WTC11 (cell line): ENCODE measurements at regions not wholly inside any gene's neighbourhood (a gene's known extent, or its start where the extent isn't known, plus 50 kb on each side); places are given as distances from the start of the nearest gene placed in this dataset.

ENCODE experiments used
- ATAC-seq: fragments of 200-7000 bp; cut with Tn5 transposase; 2 replicates; pipeline ENCODE4 v1.10.0; 2021; ENCODE audit warnings: mild to moderate bottlenecking, moderate library complexity
- CTCF ChIA-PET: fragments of 300-600 bp; sonication (Branson Sonifier 250); formaldehyde crosslinking; loops from one replicate; lab custom pipeline; 2021; ENCODE audit warnings: antibody characterized with exemption; lab: Charles Lee
- POLR2A ChIA-PET: fragments of 350-600 bp; sonication (Branson Sonifier 250); formaldehyde crosslinking; loops from one replicate; lab custom pipeline; 2021; ENCODE audit warnings: antibody characterized with exemption; lab: Charles Lee
- DNase-seq: peaks from one replicate; pipeline ENCODE4 v3.0.0; 2021; ENCODE audit warnings: low spot score
- H3K27ac Mint-ChIP-seq: 2 replicates; pipeline ENCODE4 v1.8.0; 2021; ENCODE audit warnings: mixed read lengths
- H3K27me3 Mint-ChIP-seq: 2 replicates; pipeline ENCODE4 v1.8.0; 2021; ENCODE audit warnings: low read depth, mild to moderate bottlenecking, moderate library complexity, mixed read lengths
- H3K36me3 Mint-ChIP-seq: 2 replicates; pipeline ENCODE4 v1.8.0; 2021; ENCODE audit warnings: mixed read lengths
- H3K4me1 Mint-ChIP-seq: 2 replicates; pipeline ENCODE4 v1.8.0; 2022; ENCODE audit warnings: mixed read lengths
- H3K4me3 Mint-ChIP-seq: 2 replicates; pipeline ENCODE4 v1.8.0; 2021; ENCODE audit warnings: mild to moderate bottlenecking, moderate library complexity, mixed read lengths
- H3K9me3 Mint-ChIP-seq: 2 replicates; pipeline ENCODE4 v1.8.0; 2021; ENCODE audit warnings: mixed read lengths
- CREB1 ChIP-seq: sonication (generic); formaldehyde crosslinking; IDR thresholded peaks from 2 replicates; pipeline ENCODE4 v1.8.0; 2023; ENCODE audit warnings: mild to moderate bottlenecking, missing genetic modification reagents
- ELF4 ChIP-seq: sonication (generic); formaldehyde crosslinking; IDR thresholded peaks from 2 replicates; pipeline ENCODE4 v1.8.1; 2022; ENCODE audit warnings: low read depth, mild to moderate bottlenecking, moderate library complexity, missing genetic modification reagents
- FOXJ3 ChIP-seq: sonication (generic); formaldehyde crosslinking; IDR thresholded peaks from 2 replicates; pipeline ENCODE4 v1.9.0; 2021; ENCODE audit warnings: missing genetic modification reagents, mild to moderate bottlenecking, borderline replicate concordance
- GRHL2 ChIP-seq: fragments of 250-450 bp; sonication (Bioruptor Pico); IDR thresholded peaks from 2 replicates; pipeline ENCODE4 v1.8.0; 2022; ENCODE audit warnings: mild to moderate bottlenecking, moderate library complexity; ENCODE audit not compliant: insufficient replicate concordance, severe bottlenecking
- IRF1 ChIP-seq: sonication (generic); formaldehyde crosslinking; IDR thresholded peaks from 2 replicates; pipeline ENCODE4 v1.8.0; 2023; ENCODE audit warnings: missing genetic modification reagents
- IRF2 ChIP-seq: sonication (generic); formaldehyde crosslinking; IDR thresholded peaks from 2 replicates; pipeline ENCODE4 v1.8.0; 2022; ENCODE audit warnings: low read depth, missing genetic modification reagents, borderline replicate concordance
- MAX ChIP-seq: sonication (generic); formaldehyde crosslinking; IDR thresholded peaks from 2 replicates; pipeline ENCODE4 v1.8.0; 2022; ENCODE audit warnings: mild to moderate bottlenecking, missing genetic modification reagents
- MLX ChIP-seq: sonication (generic); formaldehyde crosslinking; IDR thresholded peaks from 2 replicates; pipeline ENCODE4 v1.8.1; 2023; ENCODE audit warnings: mild to moderate bottlenecking, missing genetic modification reagents, moderate library complexity
- MXD4 ChIP-seq: fragments of 250-450 bp; sonication (Bioruptor Pico); IDR thresholded peaks from 2 replicates; pipeline ENCODE4 v1.8.0; 2021; ENCODE audit warnings: mild to moderate bottlenecking, moderate library complexity, borderline replicate concordance
- MYBL2 ChIP-seq: sonication (generic); formaldehyde crosslinking; IDR thresholded peaks from 2 replicates; pipeline ENCODE4 v1.8.1; 2023; ENCODE audit warnings: mild to moderate bottlenecking, moderate library complexity, missing genetic modification reagents
- NR1H2 ChIP-seq: sonication (generic); formaldehyde crosslinking; IDR thresholded peaks from 2 replicates; pipeline ENCODE4 v1.9.0; 2021; ENCODE audit warnings: mild to moderate bottlenecking, moderate library complexity, missing genetic modification reagents
- NR2C2 ChIP-seq: sonication (generic); formaldehyde crosslinking; IDR thresholded peaks from 2 replicates; pipeline ENCODE4 v1.8.0; 2022; ENCODE audit warnings: mild to moderate bottlenecking, missing genetic modification reagents
- USF2 ChIP-seq: sonication (generic); formaldehyde crosslinking; IDR thresholded peaks from 2 replicates; pipeline ENCODE4 v1.8.1; 2023; ENCODE audit warnings: mild to moderate bottlenecking, missing genetic modification reagents, moderate library complexity
- ZBTB21 ChIP-seq: sonication (generic); formaldehyde crosslinking; IDR thresholded peaks from 2 replicates; pipeline ENCODE4 v1.8.1; 2023; ENCODE audit warnings: mild to moderate bottlenecking, missing genetic modification reagents, borderline replicate concordance
- ZNF138 ChIP-seq: sonication (generic); formaldehyde crosslinking; conservative IDR thresholded peaks from 2 replicates; pipeline ENCODE4 v1.8.1; 2022; ENCODE audit warnings: mild to moderate bottlenecking, moderate library complexity, missing genetic modification reagents
- ZNF263 ChIP-seq: sonication (generic); formaldehyde crosslinking; IDR thresholded peaks from 2 replicates; pipeline ENCODE4 v1.8.1; 2022; ENCODE audit warnings: low read depth, mild to moderate bottlenecking, moderate library complexity, missing genetic modification reagents
- ZNF396 ChIP-seq: fragments of 250-450 bp; sonication (Bioruptor Pico); IDR thresholded peaks from 2 replicates; pipeline ENCODE4 v1.8.0; 2021; ENCODE audit warnings: mild to moderate bottlenecking, moderate library complexity, borderline replicate concordance
- ZNF532 ChIP-seq: fragments of 250-450 bp; sonication (Bioruptor Pico); IDR thresholded peaks from 2 replicates; pipeline ENCODE4 v1.9.0; 2021; ENCODE audit warnings: mild to moderate bottlenecking, borderline replicate concordance
- TF ChIP-seq, protein P1 (sequence below): sonication (generic); formaldehyde crosslinking; IDR thresholded peaks from 2 replicates; pipeline ENCODE4 v1.8.0; 2023; ENCODE audit warnings: missing genetic modification reagents, mild to moderate bottlenecking, borderline replicate concordance
- TF ChIP-seq, protein P2 (sequence below): fragments of 250-450 bp; sonication (Bioruptor Pico); IDR thresholded peaks from 2 replicates; pipeline ENCODE4 v2.1.2; 2022; ENCODE audit warnings: mild to moderate bottlenecking, moderate library complexity
- TF ChIP-seq, protein P3 (sequence below): sonication (generic); formaldehyde crosslinking; IDR thresholded peaks from 2 replicates; pipeline ENCODE4 v1.8.0; 2022; ENCODE audit warnings: mild to moderate bottlenecking, missing genetic modification reagents

- TF ChIP-seq IRF1 (no peak), ZBTB21 (no peak), ZNF396 (CRISPR knock-in tag) (no peak), ZNF138 (no peak), MXD4 (no peak)
- TF ChIP-seq, protein P1, sequence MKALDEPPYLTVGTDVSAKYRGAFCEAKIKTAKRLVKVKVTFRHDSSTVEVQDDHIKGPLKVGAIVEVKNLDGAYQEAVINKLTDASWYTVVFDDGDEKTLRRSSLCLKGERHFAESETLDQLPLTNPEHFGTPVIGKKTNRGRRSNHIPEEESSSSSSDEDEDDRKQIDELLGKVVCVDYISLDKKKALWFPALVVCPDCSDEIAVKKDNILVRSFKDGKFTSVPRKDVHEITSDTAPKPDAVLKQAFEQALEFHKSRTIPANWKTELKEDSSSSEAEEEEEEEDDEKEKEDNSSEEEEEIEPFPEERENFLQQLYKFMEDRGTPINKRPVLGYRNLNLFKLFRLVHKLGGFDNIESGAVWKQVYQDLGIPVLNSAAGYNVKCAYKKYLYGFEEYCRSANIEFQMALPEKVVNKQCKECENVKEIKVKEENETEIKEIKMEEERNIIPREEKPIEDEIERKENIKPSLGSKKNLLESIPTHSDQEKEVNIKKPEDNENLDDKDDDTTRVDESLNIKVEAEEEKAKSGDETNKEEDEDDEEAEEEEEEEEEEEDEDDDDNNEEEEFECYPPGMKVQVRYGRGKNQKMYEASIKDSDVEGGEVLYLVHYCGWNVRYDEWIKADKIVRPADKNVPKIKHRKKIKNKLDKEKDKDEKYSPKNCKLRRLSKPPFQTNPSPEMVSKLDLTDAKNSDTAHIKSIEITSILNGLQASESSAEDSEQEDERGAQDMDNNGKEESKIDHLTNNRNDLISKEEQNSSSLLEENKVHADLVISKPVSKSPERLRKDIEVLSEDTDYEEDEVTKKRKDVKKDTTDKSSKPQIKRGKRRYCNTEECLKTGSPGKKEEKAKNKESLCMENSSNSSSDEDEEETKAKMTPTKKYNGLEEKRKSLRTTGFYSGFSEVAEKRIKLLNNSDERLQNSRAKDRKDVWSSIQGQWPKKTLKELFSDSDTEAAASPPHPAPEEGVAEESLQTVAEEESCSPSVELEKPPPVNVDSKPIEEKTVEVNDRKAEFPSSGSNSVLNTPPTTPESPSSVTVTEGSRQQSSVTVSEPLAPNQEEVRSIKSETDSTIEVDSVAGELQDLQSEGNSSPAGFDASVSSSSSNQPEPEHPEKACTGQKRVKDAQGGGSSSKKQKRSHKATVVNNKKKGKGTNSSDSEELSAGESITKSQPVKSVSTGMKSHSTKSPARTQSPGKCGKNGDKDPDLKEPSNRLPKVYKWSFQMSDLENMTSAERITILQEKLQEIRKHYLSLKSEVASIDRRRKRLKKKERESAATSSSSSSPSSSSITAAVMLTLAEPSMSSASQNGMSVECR (CRISPR knock-in tag): no peak
Observed at GRCh38 chr10:29772403-29772802, 137.6 kb upstream of the SVIL start (continued).

DNA sequence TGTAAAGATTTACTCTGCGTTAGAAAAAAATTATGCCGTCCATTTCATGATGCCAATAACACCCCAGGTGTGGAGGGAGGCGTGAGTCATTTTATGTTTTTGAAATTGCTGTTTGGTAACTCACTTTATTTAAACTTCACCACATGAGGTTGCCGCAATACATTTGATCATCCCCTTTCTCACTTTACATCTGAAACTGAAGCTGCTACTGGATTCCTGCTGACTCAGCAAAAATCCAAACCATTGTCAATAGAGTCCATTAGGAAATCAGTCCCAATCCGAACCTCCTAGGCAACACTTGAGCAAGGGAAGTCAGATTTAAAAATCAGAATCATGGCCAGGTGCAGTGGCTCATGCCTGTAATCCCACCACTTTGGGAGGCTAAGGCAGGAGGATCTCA lies 136.6 kb upstream of the SVIL start:
- H3K27ac Mint-ChIP-seq: no peak overlapping the region
- H3K9me3 Mint-ChIP-seq: peaks cover 14% of the 10 kb centered on the region
- no peak for DNase-seq
- POLR2A ChIA-PET: no interaction called here
- CTCF ChIA-PET: interaction anchor here (0.7 kb wide), 1 partner anchor 289 kb away, joined by 5 read pairs; no protein-coding TSS in a partner anchor
- peaks cover 6% of the 10 kb centered on the region for H3K36me3 Mint-ChIP-seq
- ATAC-seq: no peak
- H3K4me1 Mint-ChIP-seq: 0 out of 2 replicates have a peak, but pooled peaks cover 5% of the 10 kb centered on the region
- peaks cover 3% of the 10 kb centered on the region; the same call in 1 of the 2 replicates for H3K27me3 Mint-ChIP-seq
- H3K4me3 Mint-ChIP-seq: no peak overlapping the region
- TF ChIP-seq NR1H2: no peak
- TF ChIP-seq GRHL2: no peak
- TF ChIP-seq IRF2: no peak
- TF ChIP-seq USF2 (CRISPR knock-in tag): no peak
- TF ChIP-seq, protein P2, sequence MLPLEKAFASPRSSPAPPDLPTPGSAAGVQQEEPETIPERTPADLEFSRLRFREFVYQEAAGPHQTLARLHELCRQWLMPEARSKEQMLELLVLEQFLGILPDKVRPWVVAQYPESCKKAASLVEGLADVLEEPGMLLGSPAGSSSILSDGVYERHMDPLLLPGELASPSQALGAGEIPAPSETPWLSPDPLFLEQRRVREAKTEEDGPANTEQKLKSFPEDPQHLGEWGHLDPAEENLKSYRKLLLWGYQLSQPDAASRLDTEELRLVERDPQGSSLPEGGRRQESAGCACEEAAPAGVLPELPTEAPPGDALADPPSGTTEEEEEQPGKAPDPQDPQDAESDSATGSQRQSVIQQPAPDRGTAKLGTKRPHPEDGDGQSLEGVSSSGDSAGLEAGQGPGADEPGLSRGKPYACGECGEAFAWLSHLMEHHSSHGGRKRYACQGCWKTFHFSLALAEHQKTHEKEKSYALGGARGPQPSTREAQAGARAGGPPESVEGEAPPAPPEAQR (CRISPR knock-in tag): no peak
- TF ChIP-seq CREB1 (CRISPR knock-in tag): no peak
- TF ChIP-seq MAX (CRISPR knock-in tag): no peak
- no peak for TF ChIP-seq ZNF532 (CRISPR knock-in tag)
- no peak for TF ChIP-seq FOXJ3 (CRISPR knock-in tag)
- TF ChIP-seq MYBL2 (CRISPR knock-in tag): no peak
- no peak for TF ChIP-seq ZNF263 (CRISPR knock-in tag)
- no peak for TF ChIP-seq IRF1
- TF ChIP-seq ELF4 (CRISPR knock-in tag): no peak
- TF ChIP-seq, protein P3, sequence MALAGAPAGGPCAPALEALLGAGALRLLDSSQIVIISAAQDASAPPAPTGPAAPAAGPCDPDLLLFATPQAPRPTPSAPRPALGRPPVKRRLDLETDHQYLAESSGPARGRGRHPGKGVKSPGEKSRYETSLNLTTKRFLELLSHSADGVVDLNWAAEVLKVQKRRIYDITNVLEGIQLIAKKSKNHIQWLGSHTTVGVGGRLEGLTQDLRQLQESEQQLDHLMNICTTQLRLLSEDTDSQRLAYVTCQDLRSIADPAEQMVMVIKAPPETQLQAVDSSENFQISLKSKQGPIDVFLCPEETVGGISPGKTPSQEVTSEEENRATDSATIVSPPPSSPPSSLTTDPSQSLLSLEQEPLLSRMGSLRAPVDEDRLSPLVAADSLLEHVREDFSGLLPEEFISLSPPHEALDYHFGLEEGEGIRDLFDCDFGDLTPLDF (CRISPR knock-in tag): no peak
- TF ChIP-seq MXD4: no peak
- TF ChIP-seq NR2C2 (CRISPR knock-in tag): no peak
- TF ChIP-seq MLX: no peak
